GM19238 (cell line): ENCODE measurements at regions not wholly inside any gene's neighbourhood (a gene's known extent, or its start where the extent isn't known, plus 50 kb on each side); places are given as distances from the start of the nearest gene placed in this dataset.
"Not testable (repeated sequence)": the region's sequence is repeated elsewhere in the genome, so short reads cannot be mapped to it uniquely, and the experiment has no call there.

ENCODE experiments used
- DNase-seq: peaks from one replicate; pipeline ENCODE4 v3.0.0; 2011; ENCODE audit warnings: low spot score; ENCODE audit not compliant: insufficient read length

GRCh38 chr3:34859746-34860145 is 779.6 kb upstream of the ARPP21 start:
- no peak for DNase-seq

- no peak for DNase-seq
These were observed 776.9 kb upstream of the ARPP21 start for GRCh38 chr3:34862456-34862855.

- no peak for DNase-seq
These were observed 775.8 kb upstream of the ARPP21 start for GRCh38 chr3:34863485-34863884.

GRCh38 chr3:34864011-34864410 is 775.3 kb upstream of the ARPP21 start:
- no peak for DNase-seq

- DNase-seq = no peak
These were observed 774.0 kb upstream of the ARPP21 start for GRCh38 chr3:34865346-34865745.

DNA sequence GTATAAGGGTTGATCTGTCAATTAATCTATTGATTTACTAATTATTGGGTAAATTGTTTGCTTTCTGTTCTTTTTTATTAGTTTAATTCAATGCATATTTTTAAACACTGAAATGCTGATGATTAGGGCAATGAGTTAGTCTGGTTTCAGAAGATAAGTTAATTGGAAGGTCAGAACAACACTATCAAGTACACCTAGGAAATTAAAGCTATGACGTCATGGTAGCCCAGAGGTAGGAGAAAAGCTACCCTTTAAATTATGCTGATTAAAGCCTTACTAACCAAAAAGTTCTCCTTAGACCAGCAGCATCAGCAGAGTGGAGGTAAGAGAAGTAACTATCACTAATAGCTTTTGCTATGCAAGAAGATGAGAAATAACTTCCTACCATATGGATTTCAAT is 770.4 kb upstream of the ARPP21 start:
- no peak for DNase-seq

DNA sequence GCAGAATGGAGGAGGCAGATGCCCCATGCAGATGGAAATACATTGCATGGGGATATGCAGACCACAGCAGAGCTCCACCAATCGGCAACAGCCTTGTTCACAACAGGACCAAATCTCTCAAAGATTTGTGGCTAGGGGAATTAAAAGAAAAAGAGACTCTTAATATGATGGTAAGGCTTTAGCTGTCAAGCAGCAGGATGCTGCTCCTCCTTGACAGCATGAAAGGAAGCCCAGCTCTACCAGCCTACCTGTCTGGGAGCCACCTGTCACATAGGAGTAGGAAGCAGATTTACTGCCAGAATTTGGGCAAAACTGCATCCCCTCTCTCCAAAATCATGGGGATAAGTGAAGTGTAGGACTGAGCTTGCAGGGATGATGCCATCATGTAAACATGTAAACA is 769.6 kb upstream of the ARPP21 start:
- DNase-seq = no peak

DNA sequence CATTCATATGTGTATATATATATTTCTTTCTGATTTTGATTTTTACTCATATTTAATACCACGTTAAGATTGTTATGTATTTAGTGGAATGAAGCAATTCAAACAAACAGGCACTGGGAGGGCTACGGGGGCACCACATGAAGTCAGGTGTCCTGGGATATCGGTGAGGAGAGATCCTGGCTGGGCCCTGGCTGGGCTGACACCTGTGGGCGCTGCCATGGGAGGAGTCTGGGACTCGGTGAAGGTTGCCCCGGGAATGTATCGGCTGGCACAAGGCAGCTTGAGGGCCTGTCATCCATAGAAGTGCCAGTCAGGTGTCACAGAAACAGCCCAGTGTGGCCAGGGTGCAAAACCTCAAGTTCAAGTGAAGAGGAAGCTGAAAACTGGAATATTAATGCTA is 766.9 kb upstream of the ARPP21 start:
- DNase-seq = no peak

- no peak for DNase-seq
These were observed 762.3 kb upstream of the ARPP21 start for GRCh38 chr3:34876997-34877396.

DNA sequence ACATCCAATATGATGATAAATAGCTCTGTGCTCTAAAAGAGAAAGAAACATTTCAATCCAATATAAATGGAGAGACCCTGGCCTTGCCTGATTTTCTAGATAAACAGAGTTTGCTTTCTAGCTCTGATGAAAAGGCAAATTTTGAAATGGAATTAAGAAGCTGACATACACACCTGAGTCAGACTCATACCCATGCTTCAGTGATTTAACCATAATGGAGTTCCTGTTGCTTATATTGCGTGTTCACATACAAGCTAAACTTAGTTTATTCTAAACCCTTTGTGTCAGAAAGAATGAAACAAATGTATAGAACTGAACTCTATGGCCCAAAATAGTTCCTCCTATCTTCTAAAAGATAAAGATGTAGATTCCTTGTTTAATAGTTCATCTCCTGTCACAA is 760.8 kb upstream of the ARPP21 start:
- no peak for DNase-seq

GRCh38 chr3:34881026-34881425 is 758.3 kb upstream of the ARPP21 start:
- no peak for DNase-seq

DNA sequence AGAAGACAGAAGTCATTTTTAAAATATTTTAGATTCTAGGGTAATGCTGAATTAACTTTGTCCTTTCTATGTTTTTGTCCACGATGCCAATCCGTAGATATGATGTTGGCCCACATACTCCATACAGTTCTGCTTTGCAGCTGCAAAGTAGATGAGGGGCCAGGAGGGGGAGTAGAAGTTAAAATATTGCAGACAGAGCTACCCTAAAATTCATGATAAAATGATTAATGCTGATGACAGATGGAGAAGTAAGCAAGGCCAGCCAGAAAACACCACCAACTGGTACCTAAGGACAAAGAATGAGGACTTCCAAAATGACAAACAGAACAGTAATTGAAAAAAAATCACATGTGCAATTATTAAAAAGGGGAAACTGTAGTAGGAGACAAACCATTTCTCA is 756.6 kb upstream of the ARPP21 start:
- DNase-seq = no peak

DNA sequence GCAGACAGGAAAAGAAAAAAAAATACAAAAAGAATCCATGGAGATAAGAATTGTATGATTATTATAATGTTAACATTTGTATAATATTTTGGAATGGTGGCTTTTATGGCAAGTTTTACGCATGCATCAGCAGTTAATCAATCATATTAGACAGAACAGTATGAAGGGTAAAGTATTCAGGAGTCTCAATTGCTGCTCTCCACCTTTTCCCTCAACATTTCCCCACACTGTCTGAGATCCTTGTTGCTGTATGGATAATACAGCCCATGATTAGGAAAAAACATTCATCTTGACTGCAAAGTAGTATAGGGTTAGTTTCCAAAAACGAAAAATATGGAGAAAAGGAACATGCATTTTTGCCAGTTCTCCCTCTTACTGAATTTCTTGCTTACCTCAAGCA is 755.3 kb upstream of the ARPP21 start:
- DNase-seq = no peak

GRCh38 chr3:34886443-34886842 is 752.9 kb upstream of the ARPP21 start:
- no peak for DNase-seq

- no peak for DNase-seq
These were observed 749.7 kb upstream of the ARPP21 start for GRCh38 chr3:34889641-34890040.

GRCh38 chr3:34890247-34890646 is 749.1 kb upstream of the ARPP21 start:
- DNase-seq = no peak

DNA sequence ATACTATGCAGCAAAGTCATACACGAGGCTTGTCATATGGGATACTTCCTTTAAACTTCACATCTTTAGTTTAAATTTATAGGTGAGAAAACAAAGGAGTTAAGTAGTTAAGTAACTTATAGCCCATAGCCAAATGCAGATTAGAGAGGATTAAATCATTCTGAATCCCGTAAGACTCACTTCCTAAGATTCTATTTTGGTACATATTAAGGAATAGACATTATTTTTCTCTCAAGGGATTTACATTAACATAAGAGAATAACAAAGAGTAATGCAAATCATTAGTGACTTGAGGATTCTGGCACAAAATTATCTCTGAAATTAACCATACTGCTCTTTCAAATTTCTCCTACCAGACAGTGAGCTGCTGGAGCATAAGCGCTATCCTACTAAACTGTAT is 747.4 kb upstream of the ARPP21 start:
- no peak for DNase-seq

- no peak for DNase-seq
These were observed 743.5 kb upstream of the ARPP21 start for GRCh38 chr3:34895841-34896240.

- DNase-seq = not testable (repeated sequence)
These were observed 729.6 kb upstream of the ARPP21 start for GRCh38 chr3:34909679-34910078.

DNA sequence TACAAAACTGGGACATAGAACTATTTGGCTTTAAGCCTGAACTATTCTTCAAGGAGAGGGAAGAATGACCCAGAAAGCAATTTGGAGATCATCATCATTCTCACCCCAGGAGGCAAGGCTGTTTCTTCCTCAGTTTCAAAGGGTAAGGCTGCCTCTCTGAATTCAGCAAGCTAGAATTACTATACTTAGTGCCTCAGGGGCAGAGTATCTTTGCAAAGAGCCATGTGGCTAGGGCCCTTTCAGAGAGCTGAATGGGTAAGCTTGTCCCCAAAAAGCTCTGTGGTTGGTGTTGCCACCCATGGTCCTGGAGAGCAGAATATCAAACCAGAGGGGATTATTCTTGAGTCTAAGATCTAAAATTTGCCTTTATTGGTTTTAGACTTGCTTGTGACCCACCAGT is 720.3 kb upstream of the ARPP21 start:
- no peak for DNase-seq

GRCh38 chr3:34920806-34921205 is 718.5 kb upstream of the ARPP21 start:
- DNase-seq = no peak

- DNase-seq = no peak
These were observed 714.4 kb upstream of the ARPP21 start for GRCh38 chr3:34924961-34925360.

DNA sequence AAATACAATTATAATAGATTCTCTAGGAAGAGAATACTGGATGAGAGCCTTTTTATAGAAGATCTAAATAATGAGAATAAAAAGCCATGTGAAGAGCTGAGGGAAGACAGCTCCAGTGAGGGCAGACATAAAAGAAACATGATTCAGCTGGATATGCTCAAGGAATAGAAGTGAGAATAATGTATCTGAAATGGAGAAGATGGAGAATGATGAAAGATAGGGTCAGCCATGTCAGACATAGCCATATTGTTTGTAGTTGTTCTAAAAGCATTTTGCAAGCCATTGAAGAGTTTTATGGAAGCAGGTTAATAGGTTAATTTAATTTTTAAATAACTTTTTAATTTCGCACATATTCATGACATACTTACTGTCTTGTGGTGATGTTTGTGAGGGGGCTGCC is 713.5 kb upstream of the ARPP21 start:
- DNase-seq = no peak

DNA sequence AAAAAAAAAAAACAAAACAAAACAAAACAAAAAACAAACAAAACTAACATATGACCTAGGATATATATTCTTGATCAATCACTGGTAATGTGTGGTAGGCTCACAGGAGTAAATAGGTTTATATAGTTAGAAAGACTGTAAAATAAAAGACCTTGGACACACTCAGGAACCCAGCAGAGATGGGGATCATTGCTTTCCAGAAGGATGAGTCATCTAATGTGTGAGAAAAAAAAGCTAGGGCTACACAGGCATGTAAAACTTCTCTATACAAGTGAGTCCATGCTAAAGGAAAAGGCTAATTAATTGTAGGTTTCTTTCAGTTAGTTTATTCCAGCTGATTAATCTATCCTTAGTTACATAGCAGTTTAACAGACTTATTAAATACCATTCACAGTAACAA is 710.3 kb upstream of the ARPP21 start:
- no peak for DNase-seq

DNA sequence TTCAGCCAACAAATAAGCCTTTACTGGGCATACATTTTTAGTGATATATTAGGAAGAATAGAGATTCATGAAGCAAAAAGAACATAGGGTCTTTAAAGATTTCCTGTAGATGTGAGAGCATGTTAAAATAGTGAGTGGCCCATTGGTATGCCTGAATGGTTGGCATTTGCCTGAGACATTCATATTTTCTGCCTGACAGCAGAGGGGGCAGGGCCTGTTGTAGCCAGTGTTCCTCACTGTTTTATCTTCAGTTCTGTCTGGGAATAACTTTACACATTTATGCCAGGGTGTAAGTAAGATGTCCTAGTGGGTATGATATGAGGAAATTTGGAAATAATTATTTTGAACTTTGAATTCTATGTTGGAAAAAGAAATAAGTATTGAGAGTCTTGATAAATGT is 704.7 kb upstream of the ARPP21 start:
- DNase-seq = no peak
